ENCODE measurements at regions not wholly inside any gene's neighbourhood (a gene's known extent, or its start where the extent isn't known, plus 50 kb on each side); places are given as distances from the start of the nearest gene placed in this dataset.

GRCh38 chr1:68586766-68587165, 89.9 kb upstream of the DEPDC1 start:
- TF ChIP-seq CTCF (IDR thresholded peaks at IDR 0.05), result no peak
- no peak for TF ChIP-seq EP300 (IDR thresholded peaks at IDR 0.05)
- TF ChIP-seq POLR2AphosphoS5 (IDR thresholded peaks at IDR 0.05), result no peak
- TF ChIP-seq POLR2A (IDR thresholded peaks at IDR 0.05), result no peak
